Mesodermal cell (in vitro differentiated cells): ENCODE measurements at regions not wholly inside any gene's neighbourhood (a gene's known extent, or its start where the extent isn't known, plus 50 kb on each side); places are given as distances from the start of the nearest gene placed in this dataset.
"Not testable (repeated sequence)": the region's sequence is repeated elsewhere in the genome, so short reads cannot be mapped to it uniquely, and the experiment has no call there.

Experiments
- H3K27ac ChIP-seq: 2 replicates; pipeline ENCODE4 v1.7.0; 2013; ENCODE audit warnings: mild to moderate bottlenecking, low read depth, low read length, moderate library complexity; ENCODE audit not compliant: severe bottlenecking
- H3K36me3 ChIP-seq: 2 replicates; pipeline ENCODE4 v1.7.1; 2013; ENCODE audit warnings: mild to moderate bottlenecking, low read length, moderate library complexity; ENCODE audit not compliant: control insufficient read depth, insufficient read depth
- H3K4me1 ChIP-seq: one replicate; pipeline ENCODE4 v1.7.1; 2013; ENCODE audit warnings: mild to moderate bottlenecking, low read length; ENCODE audit not compliant: insufficient read depth, control insufficient read depth, poor library complexity, severe bottlenecking
- H3K4me3 ChIP-seq: 2 replicates; pipeline ENCODE4 v1.7.0; 2013; ENCODE audit warnings: low read length, control low read depth, mild to moderate bottlenecking; ENCODE audit not compliant: insufficient read depth, poor library complexity, severe bottlenecking; ENCODE audit errors: extremely low read depth
- H3K9me3 ChIP-seq: 2 replicates; pipeline ENCODE4 v1.7.1; 2013; ENCODE audit warnings: mild to moderate bottlenecking, low read length, moderate library complexity; ENCODE audit not compliant: control insufficient read depth
- WGBS, 2 experiments: methylation state at CpG; one replicate each; pipeline ENCODE4 v1.1.5; 2013; ENCODE audit warnings: missing lambda C conversion rate in 2 of 2; ENCODE audit not compliant: insufficient coverage in 2 of 2; 5-methylcytosine and 5-hydroxymethylcytosine counted together

DNA sequence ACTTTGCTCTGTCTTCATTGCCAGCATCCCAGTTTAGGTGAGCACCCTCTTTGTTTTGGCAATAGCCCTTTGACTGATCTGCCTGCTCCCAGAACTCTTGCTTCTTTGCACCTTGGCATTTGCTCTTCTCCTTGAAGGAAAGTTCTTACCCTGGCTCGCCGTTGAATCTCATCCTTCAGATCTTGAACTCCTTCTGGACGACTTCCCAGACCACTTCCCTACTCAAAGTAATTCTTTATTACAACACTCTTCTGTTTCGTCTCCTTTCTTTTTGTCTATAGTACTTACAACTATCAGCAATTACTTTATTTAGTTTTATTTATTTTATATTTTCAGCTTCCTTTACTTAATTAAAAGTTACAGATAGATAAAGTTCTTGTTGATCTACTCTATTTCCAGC, 1510.1 kb downstream of the MAT2B start:
- Histone ChIP-seq H3K9me3 (no peaks in the 10 kb centered on the region), H3K4me3 (no peak overlapping the region), H3K27ac (no peak overlapping the region), H3K36me3 (no peaks in the 10 kb centered on the region), H3K4me1 (no peaks in the 10 kb centered on the region)
- WGBS, 2 experiments, result 89 to 93% methylated on average over 2 to 3 of the region's 4 CpGs

- H3K36me3 ChIP-seq, result no peaks in the 10 kb centered on the region
- no peak overlapping the region for H3K27ac ChIP-seq
- H3K4me3 ChIP-seq, result no peak overlapping the region
- WGBS, 2 experiments, result no CpG with 5 or more reads among the region's 1 CpG
- H3K9me3 ChIP-seq, result no peaks in the 10 kb centered on the region
- H3K4me1 ChIP-seq, result no peaks in the 10 kb centered on the region
These were observed 1521.6 kb downstream of the MAT2B start for GRCh38 chr5:165026971-165027370.

DNA sequence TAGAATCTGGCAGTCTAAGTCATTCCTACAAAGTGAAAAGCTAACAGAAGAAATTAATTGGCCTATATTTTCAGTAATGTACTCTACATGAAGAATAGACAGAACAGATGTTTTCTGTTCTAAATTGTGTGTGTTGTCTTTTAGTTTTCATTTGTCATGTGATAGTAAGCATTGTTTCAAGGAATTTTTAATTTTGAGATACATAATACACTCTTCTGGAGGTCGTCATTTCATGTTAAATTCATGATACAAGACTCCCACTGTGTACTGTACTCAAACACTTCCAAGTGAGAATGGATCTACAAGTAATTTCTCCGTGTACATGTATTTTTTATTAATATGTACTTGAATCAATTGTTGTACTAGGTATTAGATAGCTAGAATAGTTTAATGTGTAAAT, 1522.9 kb downstream of the MAT2B start:
- Histone ChIP-seq H3K36me3 (no peaks in the 10 kb centered on the region), H3K4me1 (no peaks in the 10 kb centered on the region), H3K4me3 (no peak overlapping the region), H3K9me3 (no peaks in the 10 kb centered on the region), H3K27ac (no peak overlapping the region)
- no CpG with 5 or more reads among the region's 2 CpGs for WGBS, 2 experiments

DNA sequence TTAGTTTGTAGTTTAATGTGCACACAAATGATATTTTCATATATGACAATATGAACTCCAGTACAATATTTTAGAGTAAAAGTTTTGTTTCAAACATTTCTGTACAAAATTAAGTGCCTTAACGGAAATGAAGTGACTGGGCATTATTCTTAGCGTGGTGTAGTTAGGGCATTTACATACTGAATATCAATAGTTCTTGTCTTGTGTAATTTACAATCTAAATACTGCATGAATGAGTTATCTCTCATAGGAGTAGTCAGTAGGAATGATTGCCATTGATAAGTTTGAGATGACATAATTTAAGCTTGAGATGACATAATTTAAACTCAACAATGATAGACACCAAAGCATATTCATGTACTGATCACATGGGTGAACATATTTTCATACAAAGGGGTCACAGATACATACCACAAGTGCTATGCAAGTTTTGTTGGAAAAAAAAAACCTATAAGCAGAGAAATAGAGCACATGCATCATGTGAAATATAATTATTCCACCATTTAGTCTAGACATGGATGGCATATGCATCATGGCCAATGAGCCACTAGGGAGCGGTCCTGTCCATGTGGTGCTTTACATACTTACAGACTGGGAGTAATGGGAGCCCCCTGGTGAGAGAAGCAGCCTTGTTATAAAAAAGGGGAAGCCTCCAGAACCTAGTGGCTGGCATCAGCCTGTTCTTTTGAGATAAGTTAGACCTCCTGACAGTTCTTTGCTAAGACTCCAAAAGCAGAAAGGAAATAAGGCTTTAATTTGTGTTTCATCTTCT, 1523.9 kb downstream of the MAT2B start:
- Histone ChIP-seq H3K27ac (no peak overlapping the region), H3K9me3 (no peaks in the 10 kb centered on the region), H3K4me3 (no peak overlapping the region), H3K4me1 (no peaks in the 10 kb centered on the region), H3K36me3 (no peaks in the 10 kb centered on the region)
- WGBS, 2 experiments, result 63% methylated on average over 1 of the region's 3 CpGs; no CpG with 5 or more reads in 1 of the 2 experiments

GRCh38 chr5:165030971-165031370, 1525.6 kb downstream of the MAT2B start:
- WGBS, 2 experiments, result 100% methylated on average over 1 of the region's 1 CpG; no CpG with 5 or more reads in 1 of the 2 experiments
- no peak overlapping the region for H3K27ac ChIP-seq
- H3K36me3 ChIP-seq, result no peaks in the 10 kb centered on the region
- H3K4me3 ChIP-seq, result no peak overlapping the region
- no peaks in the 10 kb centered on the region for H3K4me1 ChIP-seq
- H3K9me3 ChIP-seq, result no peaks in the 10 kb centered on the region

DNA sequence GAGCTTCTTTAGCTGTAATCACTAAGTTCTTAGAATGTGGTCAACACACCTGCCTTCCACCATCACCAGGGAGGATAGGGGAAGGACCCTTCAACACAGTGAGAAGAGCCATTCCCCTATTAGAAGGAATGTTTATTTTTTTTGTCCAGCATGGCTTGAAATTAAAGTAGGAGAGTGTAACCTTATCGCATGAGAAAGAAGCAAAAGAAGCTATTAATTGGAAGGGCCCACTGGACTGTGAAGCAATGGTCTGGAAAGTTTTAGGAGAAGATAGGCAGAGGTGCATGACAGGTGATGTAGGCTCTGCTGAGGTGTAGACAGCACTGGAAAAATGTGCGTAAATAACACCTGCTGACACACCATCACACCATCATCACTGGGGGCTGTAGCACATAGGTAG, 1526.0 kb downstream of the MAT2B start:
- no peaks in the 10 kb centered on the region for H3K4me1 ChIP-seq
- no peaks in the 10 kb centered on the region for H3K36me3 ChIP-seq
- H3K9me3 ChIP-seq, result no peaks in the 10 kb centered on the region
- H3K4me3 ChIP-seq, result no peak overlapping the region
- H3K27ac ChIP-seq, result no peak overlapping the region
- 83 to 85% methylated on average over 1 to 2 of the region's 2 CpGs for WGBS, 2 experiments

GRCh38 chr5:165035520-165035919, 1530.1 kb downstream of the MAT2B start:
- Histone ChIP-seq H3K4me3 (no peak overlapping the region), H3K27ac (no peak overlapping the region), H3K36me3 (no peaks in the 10 kb centered on the region), H3K9me3 (no peaks in the 10 kb centered on the region), H3K4me1 (no peaks in the 10 kb centered on the region)
- WGBS, 2 experiments, result no CpG with 5 or more reads among the region's 1 CpG

- no peaks in the 10 kb centered on the region for H3K9me3 ChIP-seq
- no peaks in the 10 kb centered on the region for H3K4me1 ChIP-seq
- no peak overlapping the region for H3K4me3 ChIP-seq
- no CpG with 5 or more reads among the region's 3 CpGs for WGBS, 2 experiments
- no peaks in the 10 kb centered on the region for H3K36me3 ChIP-seq
- H3K27ac ChIP-seq, result no peak overlapping the region
These were observed 1534.3 kb downstream of the MAT2B start for GRCh38 chr5:165039748-165040147.

- not testable (repeated sequence) for H3K4me3 ChIP-seq, H3K36me3 ChIP-seq, H3K27ac ChIP-seq, H3K4me1 ChIP-seq, H3K9me3 ChIP-seq
- WGBS, 2 experiments, result 85 to 91% methylated on average over 6 to 7 of the region's 7 CpGs
These were observed 1540.5 kb downstream of the MAT2B start for GRCh38 chr5:165045941-165046340.

DNA sequence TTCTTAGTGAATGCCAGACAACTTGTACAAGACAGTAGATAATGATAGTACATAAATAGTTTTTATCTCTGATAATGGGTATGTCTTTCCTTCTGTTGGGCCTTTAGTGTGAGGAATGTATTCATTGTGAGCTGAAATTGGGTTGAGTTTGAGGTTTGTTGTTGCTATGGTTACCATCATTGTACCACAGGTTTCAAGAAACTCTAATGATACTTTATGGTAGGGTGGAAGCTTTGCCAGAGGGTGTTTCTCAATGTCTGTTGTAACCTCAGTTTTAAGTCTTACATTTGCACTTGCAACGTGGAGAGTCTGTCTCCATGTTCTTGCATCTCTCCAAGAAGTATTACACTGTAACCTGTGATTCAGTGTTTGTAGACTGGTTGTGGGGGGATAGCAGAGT, 1550.1 kb downstream of the MAT2B start:
- H3K27ac ChIP-seq, result no peak overlapping the region
- H3K36me3 ChIP-seq, result no peaks in the 10 kb centered on the region
- no peaks in the 10 kb centered on the region for H3K4me1 ChIP-seq
- no peaks in the 10 kb centered on the region for H3K9me3 ChIP-seq
- H3K4me3 ChIP-seq, result no peak overlapping the region
- 100% methylated on average over 1 of the region's 1 CpG; no CpG with 5 or more reads in 1 of the 2 experiments for WGBS, 2 experiments

GRCh38 chr5:165057145-165057544, 1551.7 kb downstream of the MAT2B start:
- 100% methylated on average over 1 of the region's 2 CpGs; no CpG with 5 or more reads in 1 of the 2 experiments for WGBS, 2 experiments
- no peaks in the 10 kb centered on the region for H3K9me3 ChIP-seq
- no peak overlapping the region for H3K4me3 ChIP-seq
- H3K4me1 ChIP-seq, result no peaks in the 10 kb centered on the region
- H3K27ac ChIP-seq, result no peak overlapping the region
- no peaks in the 10 kb centered on the region for H3K36me3 ChIP-seq
